H9 (cell line): ENCODE measurements at regions not wholly inside any gene's neighbourhood (a gene's known extent, or its start where the extent isn't known, plus 50 kb on each side); places are given as distances from the start of the nearest gene placed in this dataset.

Experiments used
- DNase-seq: peaks from one replicate; pipeline ENCODE4 v3.0.0-alpha.2; 2017
- H2AFZ ChIP-seq: one replicate; pipeline ENCODE4 v1.6.1; 2013; ENCODE audit warnings: mild to moderate bottlenecking, low read length, control low read depth, moderate library complexity
- H2AK5ac ChIP-seq: 2 replicates; pipeline ENCODE4 v1.6.1; 2013; ENCODE audit warnings: low read length, control low read depth, mixed read lengths; ENCODE audit not compliant: insufficient read length
- H2BK120ac ChIP-seq: one replicate; pipeline ENCODE4 v1.6.1; 2013; ENCODE audit warnings: low read depth, mild to moderate bottlenecking, low read length, control low read depth, inconsistent platforms; ENCODE audit not compliant: poor library complexity, severe bottlenecking
- H2BK12ac ChIP-seq: 2 replicates; pipeline ENCODE4 v1.6.1; 2013; ENCODE audit warnings: low read length, control low read depth, mixed read lengths, low read depth; ENCODE audit not compliant: insufficient read length
- H2BK15ac ChIP-seq: 2 replicates; pipeline ENCODE4 v1.6.1; 2013; ENCODE audit warnings: low read depth, low read length, control low read depth
- H2BK20ac ChIP-seq: one replicate; pipeline ENCODE4 v1.6.1; 2013; ENCODE audit warnings: low read depth, mild to moderate bottlenecking, low read length, control low read depth, inconsistent platforms; ENCODE audit not compliant: poor library complexity, severe bottlenecking
- H2BK5ac ChIP-seq: 2 replicates; pipeline ENCODE4 v1.6.1; 2013; ENCODE audit warnings: low read length, control low read depth, mixed read lengths; ENCODE audit not compliant: insufficient read length
- H3K14ac ChIP-seq: 2 replicates; pipeline ENCODE4 v1.6.1; 2013; ENCODE audit warnings: low read length, control low read depth; ENCODE audit not compliant: insufficient read depth
- H3K18ac ChIP-seq: 2 replicates; pipeline ENCODE4 v1.6.1; 2013; ENCODE audit warnings: low read depth, mild to moderate bottlenecking, mixed read lengths, low read length, control low read depth; ENCODE audit not compliant: insufficient read length
- H3K23ac ChIP-seq: 2 replicates; pipeline ENCODE4 v1.6.1; 2013; ENCODE audit warnings: low read length, control low read depth, mixed read lengths, low read depth; ENCODE audit not compliant: insufficient read length
- H3K23me2 ChIP-seq: 2 replicates; pipeline ENCODE4 v1.6.1; 2013; ENCODE audit warnings: low read depth, mild to moderate bottlenecking, mixed read lengths, low read length, control low read depth; ENCODE audit not compliant: insufficient read length, poor library complexity, severe bottlenecking
- H3K27ac ChIP-seq: 2 replicates; pipeline ENCODE4 v1.5.1; 2013; ENCODE audit warnings: low read length, control low read depth, mixed read lengths, low read depth; ENCODE audit not compliant: insufficient read length
- H3K27me3 ChIP-seq: 2 replicates; pipeline ENCODE4 v1.6.1; 2013; ENCODE audit warnings: low read length, control low read depth, inconsistent platforms; ENCODE audit not compliant: insufficient read depth
- H3K4ac ChIP-seq: 2 replicates; pipeline ENCODE4 v1.6.1; 2013; ENCODE audit warnings: low read depth, mild to moderate bottlenecking, control low read depth, inconsistent platforms, low read length, moderate library complexity
- H3K4me1 ChIP-seq: 2 replicates; pipeline ENCODE4 v1.6.1; 2013; ENCODE audit warnings: low read length, control low read depth, inconsistent platforms; ENCODE audit not compliant: insufficient read depth
- H3K4me2 ChIP-seq: 2 replicates; pipeline ENCODE4 v1.6.1; 2013; ENCODE audit warnings: low read length, control low read depth, mixed read lengths; ENCODE audit not compliant: insufficient read length, insufficient read depth
- H3K56ac ChIP-seq: 2 replicates; pipeline ENCODE4 v1.6.1; 2013; ENCODE audit warnings: low read depth, mild to moderate bottlenecking, mixed read lengths, low read length, control low read depth; ENCODE audit not compliant: insufficient read length
- H3K79me1 ChIP-seq: 2 replicates; pipeline ENCODE4 v1.6.1; 2013; ENCODE audit warnings: low read depth, mild to moderate bottlenecking, moderate library complexity, low read length, control low read depth, inconsistent platforms; ENCODE audit not compliant: insufficient read depth, poor library complexity, severe bottlenecking
- H3K79me2 ChIP-seq: 2 replicates; pipeline ENCODE4 v1.6.1; 2013; ENCODE audit warnings: low read length, control low read depth, inconsistent platforms; ENCODE audit not compliant: insufficient read depth
- H3K9ac ChIP-seq: 2 replicates; pipeline ENCODE4 v1.6.1; 2013; ENCODE audit warnings: low read length, control low read depth, mixed read lengths; ENCODE audit not compliant: insufficient read length; ENCODE audit errors: extremely low read depth
- H3K9me3 ChIP-seq: one replicate; pipeline ENCODE4 v1.6.1; 2013; ENCODE audit warnings: low read depth, low read length, inconsistent platforms; ENCODE audit not compliant: control insufficient read depth
- H3T11ph ChIP-seq: one replicate; pipeline ENCODE4 v1.6.1; 2013; ENCODE audit warnings: mild to moderate bottlenecking, low read length, control low read depth, inconsistent platforms
- H4K20me1 ChIP-seq: one replicate; pipeline ENCODE4 v1.6.1; 2013; ENCODE audit not compliant: control insufficient read depth, insufficient read length, insufficient read depth
- H4K5ac ChIP-seq: 2 replicates; pipeline ENCODE4 v1.6.1; 2013; ENCODE audit warnings: low read depth, mild to moderate bottlenecking, mixed read lengths, low read length, control low read depth; ENCODE audit not compliant: insufficient read length
- H4K8ac ChIP-seq: replicated peaks from 2 replicates; pipeline ENCODE4 v1.6.1; 2013; ENCODE audit warnings: low read length, control low read depth, mixed read lengths, low read depth; ENCODE audit not compliant: insufficient read length
- H4K91ac ChIP-seq: 2 replicates; pipeline ENCODE4 v1.6.1; 2013; ENCODE audit warnings: low read depth, mild to moderate bottlenecking, moderate library complexity, mixed read lengths, low read length, control low read depth; ENCODE audit not compliant: insufficient read length
- H3K27ac Mint-ChIP-seq, 3 experiments: 2 replicates in 2 of 3; 3 replicates in 1 of 3; pipeline ENCODE4 v1.8.0; 2020 to 2021; ENCODE audit warnings: mixed read lengths in 3 of 3, mild to moderate bottlenecking in 1 of 3, moderate library complexity in 1 of 3
- H3K27me3 Mint-ChIP-seq: 2 replicates; pipeline ENCODE4 v1.8.0; 2021; ENCODE audit warnings: low read depth, mild to moderate bottlenecking, moderate library complexity, mixed read lengths
- H3K36me3 Mint-ChIP-seq, 3 experiments: 2 replicates in 2 of 3; 3 replicates in 1 of 3; pipeline ENCODE4 v1.8.0; 2020 to 2021; ENCODE audit warnings: low read depth in 3 of 3, mixed read lengths in 3 of 3; ENCODE audit not compliant: insufficient read depth in 1 of 3
- H3K4me1 Mint-ChIP-seq, 2 experiments: 2 replicates each; pipeline ENCODE4 v1.8.0; 2020; ENCODE audit warnings: mixed read lengths in 2 of 2
- H3K4me3 Mint-ChIP-seq, 2 experiments: 2 replicates in 1 of 2; 3 replicates in 1 of 2; pipeline ENCODE4 v1.8.0; 2020 to 2021; ENCODE audit warnings: mild to moderate bottlenecking in 2 of 2, mixed read lengths in 2 of 2, moderate library complexity in 1 of 2
- H3K9me3 Mint-ChIP-seq, 2 experiments: 2 replicates in 1 of 2; 3 replicates in 1 of 2; pipeline ENCODE4 v1.8.0; 2020; ENCODE audit warnings: mild to moderate bottlenecking in 2 of 2, mixed read lengths in 2 of 2, moderate library complexity in 1 of 2
- CTCF ChIP-seq: fragments of 200-600 bp; sonication (generic); conservative IDR thresholded peaks from 3 replicates; pipeline ENCODE4 v1.8.0; 2021; ENCODE audit warnings: antibody characterized with exemption, mild to moderate bottlenecking
- WGBS: extraction: QIAGEN DNeasy Blood & Tissue Kit; methylation state at CpG from one replicate; pipeline ENCODE4 v1.1.7; 2013; ENCODE audit warnings: missing lambda C conversion rate, low lambda C conversion rate, mixed read lengths; ENCODE audit not compliant: insufficient read length; ENCODE audit errors: extremely low coverage; 5-methylcytosine and 5-hydroxymethylcytosine counted together

GRCh38 chr10:8301333-8301732 lies 246.8 kb downstream of the GATA3 start:
- no peak overlapping the region for H4K8ac ChIP-seq
- H4K5ac ChIP-seq, result no peak overlapping the region
- H3K27ac Mint-ChIP-seq, result no peak overlapping the region
- no peak overlapping the region for H2AK5ac ChIP-seq
- H3K9me3 ChIP-seq, result no peaks in the 10 kb centered on the region
- no peaks in the 10 kb centered on the region for H4K20me1 ChIP-seq
- no peak overlapping the region for H3K9ac ChIP-seq
- H2BK120ac ChIP-seq, result no peak overlapping the region
- H3K4me3 Mint-ChIP-seq, result no peak overlapping the region
- H2BK12ac ChIP-seq, result no peak overlapping the region
- WGBS, result no CpG with 5 or more reads among the region's 2 CpGs
- no peaks in the 10 kb centered on the region for H3K27me3 ChIP-seq
- H3K23ac ChIP-seq, result no peak overlapping the region
- H4K91ac ChIP-seq, result no peak overlapping the region
- no peak overlapping the region for H3T11ph ChIP-seq
- H3K4me2 ChIP-seq, result no peak overlapping the region
- no peaks in the 10 kb centered on the region for H3K79me2 ChIP-seq
- no peaks in the 10 kb centered on the region for H3K23me2 ChIP-seq
- no peak overlapping the region for H3K56ac ChIP-seq
- H3K79me1 ChIP-seq, result no peaks in the 10 kb centered on the region
- no peak overlapping the region for H3K27ac ChIP-seq
- H2BK15ac ChIP-seq, result no peak overlapping the region
- no peak overlapping the region for H3K14ac ChIP-seq
- no peak for DNase-seq
- H2AFZ ChIP-seq, result no peak overlapping the region
- H3K4me1 ChIP-seq, result peaks cover 1% of the 10 kb centered on the region; the same call in 1 of the 2 replicates
- no peak for TF ChIP-seq CTCF
- peaks cover 24% of the 10 kb centered on the region for H3K27me3 Mint-ChIP-seq
- no peak overlapping the region for H2BK20ac ChIP-seq
- H3K4ac ChIP-seq, result no peak overlapping the region
- H2BK5ac ChIP-seq, result no peak overlapping the region
- H3K18ac ChIP-seq, result no peak overlapping the region
- H3K4me1 Mint-ChIP-seq, result peaks cover 29 to 32% of the 10 kb centered on the region in 2 experiments
- H3K36me3 Mint-ChIP-seq, result no peaks in the 10 kb centered on the region
- no peaks in the 10 kb centered on the region for H3K9me3 Mint-ChIP-seq
